ENCODE measurements at regions not wholly inside any gene's neighbourhood (a gene's known extent, or its start where the extent isn't known, plus 50 kb on each side); places are given as distances from the start of the nearest gene placed in this dataset.

- TF ChIP-seq CTCF (IDR thresholded peaks at IDR 0.05) = no peak
- TF ChIP-seq POLR2AphosphoS5 (IDR thresholded peaks at IDR 0.05) = no peak
- TF ChIP-seq POLR2A (IDR thresholded peaks at IDR 0.05) = no peak
Observed at GRCh38 chr4:32102896-32103295, 1382.7 kb downstream of the PCDH7 start.

Data from stomach (tissue), 4 donors.